Activated CD4-positive, alpha-beta T cell treated with anti-CD3 and anti-CD28 coated beads, Interleukin-2, Interleukin-6, amounts not matched to agents 100 ng/mL and 50 ng/mL, durations not matched to agents 16 hours and 8 hours (primary cell): ENCODE measurements at regions not wholly inside any gene's neighbourhood (a gene's known extent, or its start where the extent isn't known, plus 50 kb on each side); places are given as distances from the start of the nearest gene placed in this dataset.

Source experiments
- DNase-seq: peaks from one replicate; pipeline ENCODE4 v3.0.0-alpha.2; 2020

DNA sequence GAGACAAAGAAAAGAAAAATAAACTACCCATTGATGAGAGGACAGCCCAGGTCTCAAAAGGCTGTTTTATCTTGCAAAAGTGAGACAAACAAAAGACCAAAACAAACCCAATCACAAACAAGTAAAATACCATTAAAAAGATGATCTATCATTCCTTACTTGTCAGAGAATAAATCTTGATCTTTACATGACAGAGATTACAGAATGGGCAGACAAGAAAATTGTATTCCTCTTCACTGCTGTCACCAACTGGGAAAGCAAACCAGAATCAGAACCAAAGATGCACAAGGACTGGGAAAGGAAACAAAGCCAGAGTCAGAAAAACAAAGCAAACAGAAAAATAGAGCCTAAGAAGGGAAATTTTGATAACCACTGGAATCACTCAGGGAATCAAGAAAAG lies 444.0 kb upstream of the PDE3A start:
- DNase-seq = no peak

DNA sequence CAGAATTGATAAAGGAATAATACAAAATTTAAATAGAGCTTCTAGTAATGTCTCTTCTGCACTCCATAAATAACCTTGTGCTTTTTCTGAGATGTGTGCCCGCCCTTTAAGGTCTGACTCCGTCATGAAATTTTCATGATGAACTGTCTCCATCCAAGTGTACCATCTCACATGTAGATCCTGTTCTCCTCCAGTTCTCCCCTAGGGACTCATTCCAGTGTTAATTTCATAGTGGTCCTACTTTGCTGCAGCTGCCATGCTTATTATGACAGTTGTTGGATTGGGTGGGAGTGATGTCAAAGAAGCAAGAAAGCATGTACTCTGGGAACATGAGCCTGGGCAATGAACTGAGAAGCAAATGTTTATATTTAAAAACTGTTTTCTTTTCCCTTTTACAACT lies 442.5 kb upstream of the PDE3A start:
- no peak for DNase-seq

DNA sequence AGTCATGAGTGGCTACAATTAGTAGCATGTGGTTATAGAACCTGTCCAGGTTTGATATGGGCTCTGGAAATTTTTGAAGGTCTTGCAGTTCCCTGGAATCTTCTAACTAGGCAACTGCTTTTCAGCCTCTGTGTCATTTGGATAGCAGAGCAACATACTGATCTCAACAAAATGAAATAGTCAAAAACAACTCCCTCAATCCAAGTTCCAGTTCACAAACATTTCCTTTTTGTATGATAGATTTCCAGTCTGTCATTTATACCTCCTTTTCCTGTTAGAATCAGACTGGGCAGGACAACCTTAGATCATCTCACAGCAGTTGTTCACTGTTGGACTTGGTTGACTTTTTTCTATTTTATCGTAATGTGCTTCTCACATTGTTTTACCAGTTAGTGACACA lies 442.1 kb upstream of the PDE3A start:
- no peak for DNase-seq

DNA sequence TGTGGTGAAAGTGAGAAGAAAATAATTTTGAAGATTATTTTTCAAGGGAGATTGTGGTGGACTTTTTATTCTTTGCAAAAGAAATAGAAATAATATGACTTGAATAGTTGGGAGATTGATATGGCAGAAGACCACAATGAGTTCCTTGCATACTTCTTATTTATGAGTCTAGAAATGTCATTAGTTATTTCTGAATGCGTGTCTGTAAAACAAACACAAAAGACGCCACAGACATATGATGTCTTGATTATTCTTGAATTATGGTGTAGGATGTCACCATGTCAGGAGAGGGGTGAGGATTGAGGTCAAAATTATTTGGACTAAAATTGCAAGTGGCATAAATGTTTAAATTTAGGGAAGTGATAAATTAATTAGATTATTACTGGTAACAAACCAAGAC lies 440.7 kb upstream of the PDE3A start:
- no peak for DNase-seq

DNA sequence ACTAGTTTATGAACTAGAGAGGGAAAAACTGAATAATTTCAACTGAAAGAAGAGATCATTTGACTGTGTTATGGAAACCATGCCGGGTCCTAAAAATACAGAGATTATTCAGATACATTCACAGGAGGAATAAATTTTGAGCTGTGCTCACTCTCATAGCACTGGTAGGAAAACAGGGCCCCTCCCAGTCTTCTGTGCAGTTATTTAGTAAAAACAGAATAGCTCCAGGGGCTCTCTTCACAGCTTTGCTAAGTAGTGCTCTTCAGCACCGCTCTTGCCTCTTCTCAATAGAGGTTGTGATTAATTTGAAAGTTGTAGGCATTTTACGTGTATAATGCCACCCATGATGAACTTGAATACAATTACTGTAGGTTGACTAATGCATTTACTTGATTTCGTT lies 435.9 kb upstream of the PDE3A start:
- no peak for DNase-seq

DNA sequence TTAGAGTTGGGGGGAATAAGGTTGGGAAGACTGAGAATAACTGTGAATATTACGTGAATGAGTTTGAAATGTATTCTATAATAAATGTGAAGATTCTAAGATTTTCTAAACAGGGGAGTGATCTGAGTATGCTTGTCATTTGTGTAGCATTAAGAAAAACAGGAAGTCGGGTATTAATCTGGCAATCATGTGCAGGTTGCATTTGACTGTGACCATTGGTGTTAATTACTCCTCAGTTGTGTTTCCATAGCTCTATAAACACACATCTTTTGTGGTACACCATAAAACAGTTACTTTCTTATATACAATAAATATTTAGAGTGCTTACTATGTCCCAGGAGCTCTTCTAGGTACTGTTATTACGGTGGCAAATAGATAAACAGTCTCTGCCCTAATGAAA lies 434.4 kb upstream of the PDE3A start:
- no peak for DNase-seq

DNA sequence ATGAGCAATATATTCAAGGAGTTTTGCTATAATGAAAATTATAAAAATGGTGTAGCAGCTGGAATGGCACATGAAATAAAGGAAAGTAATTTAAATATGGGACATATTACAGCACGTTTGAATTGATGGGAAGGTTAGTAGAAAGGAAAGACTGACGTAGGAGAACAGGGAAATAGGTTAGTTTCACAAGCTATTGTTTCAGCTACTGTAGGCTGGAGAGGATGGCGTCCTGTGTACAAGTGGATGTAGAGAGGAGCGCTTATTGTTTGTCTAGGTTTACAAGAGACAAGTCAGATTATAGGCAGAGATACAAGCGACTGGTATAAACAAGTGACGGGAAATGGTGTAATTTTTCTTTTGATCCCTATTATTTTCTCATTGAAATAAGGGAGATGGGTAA lies 431.2 kb upstream of the PDE3A start:
- no peak for DNase-seq

DNA sequence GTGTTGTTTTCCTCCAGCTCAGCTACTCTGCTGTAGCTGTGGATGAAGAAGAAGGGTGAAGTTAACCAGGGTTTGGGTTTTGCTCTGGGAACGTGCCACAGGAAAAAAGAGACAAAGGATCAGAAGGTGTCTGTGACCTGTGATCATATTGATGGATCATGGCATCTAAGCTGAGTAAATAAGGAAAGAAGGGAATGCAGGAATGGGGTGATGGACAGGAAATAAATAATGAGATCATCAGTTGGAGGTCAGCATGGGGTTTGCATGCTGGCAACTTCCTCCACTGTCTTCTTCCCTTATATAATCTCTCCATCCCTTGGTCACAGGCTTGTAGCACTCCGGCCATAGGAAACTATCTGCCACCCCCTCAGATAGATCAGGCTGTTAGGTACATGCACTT lies 430.3 kb upstream of the PDE3A start:
- no peak for DNase-seq

DNA sequence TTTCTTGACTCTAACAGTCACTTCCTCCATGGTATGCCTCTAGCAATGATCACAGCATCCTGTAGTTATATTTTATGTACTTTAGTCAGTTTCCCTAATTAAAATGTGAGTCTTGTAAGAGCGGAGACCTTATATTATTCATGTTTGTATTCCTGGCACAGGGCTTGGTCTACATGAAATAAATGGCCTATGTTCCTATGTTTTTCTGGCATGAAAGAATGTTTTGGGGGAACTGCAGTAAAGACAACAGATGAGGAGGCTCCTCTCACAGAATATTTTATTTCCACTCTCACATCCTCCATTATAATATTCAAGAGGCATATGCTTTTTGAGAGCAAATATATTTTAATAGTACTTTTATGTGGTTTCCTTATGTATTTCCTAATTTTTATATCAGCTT lies 429.8 kb upstream of the PDE3A start:
- no peak for DNase-seq

DNA sequence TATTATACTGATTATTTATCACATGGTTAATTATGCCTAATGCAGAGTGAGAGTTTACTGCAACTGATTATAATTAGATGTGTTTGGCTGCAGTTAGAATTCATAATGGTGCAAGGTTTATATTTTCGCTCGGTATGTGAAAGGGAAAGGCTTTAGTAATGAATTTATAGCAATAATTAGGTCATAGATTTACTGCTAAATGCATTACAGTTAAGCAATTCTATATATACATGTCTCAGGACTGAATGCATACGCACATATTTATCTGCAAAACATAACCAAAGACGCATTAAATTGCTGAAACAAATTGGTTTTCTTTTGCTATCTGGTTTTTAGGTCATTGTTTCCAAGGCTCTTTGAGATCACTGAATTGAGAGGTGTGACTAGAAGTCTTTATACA lies 428.1 kb upstream of the PDE3A start:
- DNase-seq = no peak

DNA sequence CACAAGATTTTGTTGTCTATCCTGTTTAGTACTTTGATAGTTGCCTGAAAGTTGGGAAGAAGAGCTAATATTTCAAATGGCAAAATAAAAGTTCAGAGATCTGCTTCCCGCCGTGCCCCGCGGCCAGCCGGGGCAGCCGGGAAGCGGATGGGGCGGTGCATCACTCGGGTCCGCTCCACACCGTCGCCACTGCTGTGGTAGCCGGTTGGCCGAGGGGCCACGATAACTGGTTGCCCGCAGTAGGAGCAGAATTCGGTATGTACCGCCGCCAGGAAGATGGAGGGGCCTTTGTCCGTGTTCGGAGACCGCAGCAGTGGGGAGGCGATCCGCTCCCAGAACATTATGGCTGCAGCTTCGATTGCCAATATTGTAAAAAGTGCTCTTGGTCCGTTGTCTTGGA lies 427.2 kb upstream of the PDE3A start:
- no peak for DNase-seq

DNA sequence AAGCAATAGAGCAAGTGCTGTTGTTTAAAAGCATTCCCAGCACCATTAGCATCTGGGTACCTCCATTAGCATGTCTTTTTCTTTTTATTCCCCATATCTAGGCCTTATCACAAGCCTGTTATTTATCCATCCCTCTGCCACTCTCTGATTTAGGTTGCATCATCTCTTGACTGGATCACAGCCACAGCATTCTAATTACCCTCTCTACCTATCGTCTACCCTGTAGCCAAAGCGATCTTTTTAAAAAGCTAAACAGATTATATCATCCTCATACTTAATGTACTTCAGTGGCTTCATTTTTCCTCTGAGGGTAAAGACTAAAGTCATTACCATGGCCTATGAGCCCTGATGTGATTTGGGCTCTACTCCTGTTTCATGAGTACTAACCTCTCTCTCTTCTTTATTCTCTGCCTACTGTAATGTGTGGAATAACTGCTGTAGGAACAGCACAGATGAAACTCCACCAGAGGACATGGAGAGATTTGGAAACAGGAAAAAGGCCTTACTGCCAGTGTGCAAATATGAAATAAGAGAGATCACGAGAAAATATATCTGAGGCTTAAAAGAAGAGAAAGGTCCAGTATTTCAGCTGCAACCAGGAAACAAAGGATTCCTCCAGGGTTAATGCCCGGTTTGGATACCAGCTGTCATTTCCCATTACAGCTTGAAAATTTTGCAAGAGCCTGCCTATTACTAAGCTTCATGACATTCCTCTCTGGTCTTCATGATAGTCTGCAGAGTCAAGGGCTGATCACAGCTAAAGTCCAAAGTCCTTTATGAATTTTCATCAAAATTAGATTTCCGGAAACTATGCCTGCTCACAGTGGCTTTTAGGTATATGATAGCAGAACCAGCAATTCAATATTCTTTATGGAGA lies 422.5 kb upstream of the PDE3A start:
- no peak for DNase-seq

DNA sequence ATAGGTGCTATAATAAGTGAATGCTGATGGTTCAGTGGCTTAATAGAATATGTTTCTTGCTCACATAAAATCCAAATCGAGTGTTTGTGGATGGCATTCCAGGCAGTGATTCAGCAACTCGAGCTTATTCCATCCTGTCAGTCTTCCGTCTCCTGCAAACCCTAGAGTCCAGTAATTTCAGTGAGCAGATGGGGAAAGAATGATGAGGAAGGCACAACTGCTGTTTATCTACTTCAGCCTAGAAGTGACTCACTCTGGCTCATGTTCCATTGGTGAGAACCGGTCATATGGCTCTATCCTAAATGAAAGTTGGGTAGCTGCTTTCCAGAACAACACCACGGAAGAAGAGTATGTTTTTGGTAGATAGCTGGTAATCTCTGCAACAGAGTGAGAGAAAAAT lies 421.8 kb upstream of the PDE3A start:
- no peak for DNase-seq

DNA sequence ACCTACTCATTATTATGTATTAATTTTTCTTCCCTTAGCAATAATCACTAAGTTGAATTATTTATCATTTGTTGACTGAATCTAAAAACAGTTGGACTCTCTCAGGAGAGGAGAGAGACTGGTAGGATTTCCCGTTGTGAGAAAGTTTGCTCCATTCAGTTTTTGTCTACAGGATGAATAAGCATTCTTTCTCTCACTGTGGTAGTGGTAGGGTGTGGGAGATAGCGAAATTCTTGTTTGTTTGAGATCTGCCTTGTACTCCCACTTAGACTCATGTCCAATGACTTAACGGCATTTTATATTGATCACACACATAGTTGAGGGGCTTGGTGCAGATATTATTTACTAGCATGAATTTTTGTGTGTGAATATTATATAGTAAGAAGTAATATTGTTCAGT lies 421.0 kb upstream of the PDE3A start:
- DNase-seq = no peak

DNA sequence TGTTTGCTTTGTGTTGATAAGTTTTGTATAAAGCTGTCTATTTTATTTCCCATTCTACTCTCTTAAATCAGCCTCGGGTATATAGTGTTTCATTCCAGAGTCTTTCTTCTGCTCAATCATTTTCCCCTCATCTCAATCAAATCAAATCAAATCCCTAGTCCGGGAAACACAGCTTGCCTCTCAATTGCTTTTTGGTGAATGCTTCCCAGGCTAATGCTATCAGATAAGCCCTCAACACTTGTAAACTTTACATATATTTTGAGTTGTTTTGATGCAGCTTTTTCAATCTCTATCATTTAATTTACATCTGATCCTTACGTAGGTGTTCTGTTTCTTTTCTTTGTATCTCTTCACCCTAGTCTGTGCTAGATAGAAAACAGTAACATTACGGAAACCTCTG lies 416.7 kb upstream of the PDE3A start:
- no peak for DNase-seq

DNA sequence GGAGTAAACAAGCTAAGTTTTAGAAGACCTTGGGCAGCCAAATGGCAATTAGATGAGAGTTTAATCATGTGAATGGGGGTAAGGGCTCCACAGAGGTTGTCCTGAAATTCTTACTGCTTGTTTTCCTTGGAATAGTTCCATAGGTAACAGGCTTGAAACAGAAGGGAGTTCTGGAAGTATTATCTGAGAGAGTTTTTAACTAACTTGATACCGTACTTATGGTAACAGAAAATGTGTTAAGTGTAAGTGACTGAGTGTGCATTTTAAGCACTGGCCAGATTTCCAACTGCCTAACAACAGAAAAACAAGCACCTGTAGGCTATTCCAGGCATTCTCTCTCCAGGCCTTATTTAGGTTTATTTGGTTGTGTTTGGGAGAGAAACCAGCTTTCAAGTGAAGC lies 414.6 kb upstream of the PDE3A start:
- DNase-seq = no peak

DNA sequence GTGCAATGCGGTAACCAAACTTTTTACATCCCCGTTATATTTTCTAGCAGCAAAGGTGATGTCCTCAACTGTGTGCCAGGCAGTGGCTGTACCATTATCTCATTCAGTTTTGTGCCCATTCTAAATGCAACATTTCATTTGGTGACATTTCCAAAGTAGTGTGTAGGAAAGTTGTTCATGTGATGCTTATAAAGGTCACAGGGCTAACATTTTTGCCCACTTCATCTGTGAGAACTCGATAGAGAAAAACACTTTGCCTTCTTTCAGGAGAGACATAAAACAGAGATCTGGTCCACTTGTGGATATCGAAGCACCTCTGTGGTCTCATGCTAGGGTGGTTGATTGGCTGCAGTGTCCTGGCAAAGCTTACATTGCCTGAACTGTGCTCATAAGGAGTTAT lies 414.2 kb upstream of the PDE3A start:
- DNase-seq = no peak

DNA sequence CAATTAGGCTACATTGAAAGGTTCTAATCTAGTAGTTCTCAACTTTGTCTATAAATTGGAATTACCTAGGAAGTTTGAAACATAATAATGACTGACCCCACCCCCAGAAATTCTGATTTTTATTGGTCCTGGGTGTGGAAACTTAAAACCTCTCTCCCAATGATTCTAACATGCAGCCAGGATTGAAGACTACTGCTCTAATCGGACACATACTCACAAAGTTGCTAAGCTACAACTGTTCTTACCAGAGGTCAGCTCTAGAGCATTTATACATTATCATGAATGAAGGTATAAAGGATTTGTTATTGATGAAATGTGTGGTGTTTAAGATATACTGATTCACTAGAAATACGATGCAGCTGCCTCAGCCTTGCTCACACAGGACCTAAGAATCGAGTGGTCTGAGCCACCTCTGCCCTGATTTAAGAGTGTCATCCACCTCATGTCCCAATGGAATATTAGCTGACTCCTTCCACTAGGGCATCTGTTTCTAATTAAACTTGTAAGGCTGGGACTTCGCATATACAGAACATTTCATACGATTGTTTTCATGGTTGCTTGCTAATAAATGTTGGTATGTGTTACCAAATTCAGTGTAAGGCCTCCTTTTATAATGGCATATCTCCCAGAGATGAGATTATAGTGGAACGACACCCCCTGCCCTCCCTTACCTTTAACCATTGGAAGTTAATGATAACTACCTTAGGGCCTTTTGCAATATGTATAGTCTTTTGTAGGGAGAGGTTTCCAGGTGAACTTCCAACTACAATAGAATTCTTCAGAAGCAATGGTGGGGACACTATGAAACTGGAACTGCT lies 410.8 kb upstream of the PDE3A start:
- no peak for DNase-seq

DNA sequence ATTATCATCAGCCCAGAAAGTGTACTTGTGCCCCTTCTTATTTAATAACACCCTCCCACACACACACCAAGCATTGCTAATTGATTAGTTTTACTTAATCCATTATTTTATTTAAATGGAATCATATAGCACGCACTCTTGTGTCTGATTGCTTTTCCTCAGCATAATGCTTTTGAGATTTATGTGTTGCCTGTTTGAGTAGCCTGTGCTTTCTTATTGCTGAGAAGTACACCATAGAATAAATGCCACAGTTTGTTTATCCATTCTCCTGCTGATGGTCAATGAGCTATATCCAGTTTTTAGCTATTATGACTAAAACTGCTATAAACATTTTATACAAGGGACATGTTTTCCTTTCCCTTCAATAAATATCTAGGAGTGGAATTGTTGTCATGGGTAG lies 409.9 kb upstream of the PDE3A start:
- DNase-seq = no peak

DNA sequence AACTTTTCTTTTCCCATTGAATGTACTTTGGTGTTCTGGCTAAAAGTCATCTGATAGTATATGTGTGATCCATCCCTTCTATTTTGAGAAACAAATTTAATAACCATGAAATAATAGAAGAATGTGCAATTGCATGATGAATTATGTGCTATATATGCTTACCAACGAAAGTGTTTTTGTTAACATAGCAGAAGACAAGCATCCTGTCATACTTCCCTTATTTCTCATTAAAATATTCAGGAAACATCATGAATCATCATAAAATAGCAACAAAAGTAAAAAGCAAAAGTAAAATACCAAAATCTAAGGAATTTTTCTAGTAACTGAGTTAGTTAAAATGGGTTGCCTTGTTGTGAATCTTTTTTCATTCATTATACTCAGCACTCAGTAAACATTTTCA lies 409.0 kb upstream of the PDE3A start:
- DNase-seq = no peak

DNA sequence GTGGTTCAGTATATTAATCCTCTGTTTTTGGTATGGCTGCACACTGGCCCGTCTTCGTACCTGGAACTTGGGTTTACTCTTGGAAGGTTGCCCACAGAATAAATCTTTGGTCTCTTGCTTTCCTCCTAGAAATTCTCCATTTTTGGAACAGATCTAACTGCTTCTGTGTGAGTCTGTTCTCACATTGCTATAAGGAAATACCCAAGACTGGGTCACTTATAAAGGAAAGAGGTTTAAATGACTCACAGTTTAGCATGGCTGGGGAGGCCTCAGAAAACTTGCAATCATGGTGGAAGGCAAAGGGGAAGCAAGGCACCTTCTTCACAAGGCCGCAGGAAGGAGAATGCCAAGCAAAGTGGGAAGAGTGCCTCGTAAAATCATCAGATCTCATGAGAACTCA lies 407.8 kb upstream of the PDE3A start:
- DNase-seq = no peak

DNA sequence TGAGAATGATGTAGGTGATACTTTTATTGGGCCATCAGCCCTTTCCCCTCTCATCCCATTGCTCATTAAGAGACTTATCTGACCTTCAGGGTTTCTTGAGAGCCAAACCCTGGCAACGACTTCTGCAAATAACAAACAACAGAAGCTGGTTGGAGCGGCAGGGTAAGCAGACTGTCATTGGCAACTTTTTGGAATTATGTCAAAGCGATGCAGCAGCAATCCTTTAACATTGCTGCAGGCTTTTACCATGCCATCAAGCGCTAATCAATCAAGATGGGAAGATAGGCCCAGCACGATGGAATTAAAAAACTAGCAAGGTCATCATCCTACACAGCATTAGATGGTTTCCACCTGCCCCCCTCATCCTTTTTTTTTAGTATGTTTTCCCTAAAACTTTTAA lies 406.1 kb upstream of the PDE3A start:
- no peak for DNase-seq

DNA sequence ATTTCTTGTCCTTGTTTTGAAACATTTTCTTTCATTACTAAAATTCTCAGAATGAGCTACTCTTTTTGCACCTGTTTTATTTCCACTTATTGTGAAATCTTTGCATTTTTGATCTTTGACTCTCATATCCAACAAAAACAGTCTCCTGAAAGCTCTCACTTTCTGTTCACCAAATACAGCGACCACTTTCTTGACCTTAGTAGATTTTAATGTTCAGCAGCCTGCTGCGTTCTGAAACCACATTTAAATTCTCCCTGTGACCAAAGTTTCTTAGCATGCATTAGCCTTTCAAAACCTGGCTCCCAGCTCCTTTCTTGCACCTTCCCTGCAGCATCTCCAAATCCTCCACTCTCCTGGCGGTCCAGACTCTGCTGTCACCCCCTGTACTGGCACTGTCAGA lies 404.4 kb upstream of the PDE3A start:
- DNase-seq = no peak

DNA sequence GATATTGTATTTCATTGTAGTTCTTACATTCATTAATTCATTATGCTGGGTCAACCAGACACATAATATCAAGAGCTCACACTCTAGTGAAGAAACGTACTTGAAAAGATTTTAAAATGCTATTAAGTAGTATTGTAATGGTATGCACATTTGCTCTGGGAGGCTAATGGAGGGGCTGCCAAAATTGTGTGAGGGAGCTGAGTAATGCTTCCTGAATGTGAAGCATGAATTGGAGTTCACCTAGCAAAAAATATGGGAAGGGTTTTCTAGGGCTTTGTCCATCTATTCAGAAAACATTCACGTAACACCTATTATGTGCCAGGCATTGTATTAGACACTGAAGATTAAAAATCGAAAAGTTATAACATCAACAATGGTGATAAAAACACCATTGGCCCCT lies 403.8 kb upstream of the PDE3A start:
- DNase-seq = no peak
